Right cardiac atrium (tissue), 5 donors: ENCODE measurements at regions not wholly inside any gene's neighbourhood (a gene's known extent, or its start where the extent isn't known, plus 50 kb on each side); places are given as distances from the start of the nearest gene placed in this dataset.

Source experiments
- ATAC-seq, 2 donors: fragments of 200-7000 bp; cut with Tn5 transposase; one replicate each; pipeline versions ENCODE4 v1.8.0 to v1.9.1; 2020; ENCODE audit warnings: moderate library complexity in 2 of 2, mild to moderate bottlenecking in 1 of 2
- DNase-seq, 3 donors: peaks; one replicate each; pipeline ENCODE4 v3.0.0-alpha.2; 2020
- H3K27ac ChIP-seq: one replicate; pipeline ENCODE4 v1.5.1; 2013; ENCODE audit warnings: mild to moderate bottlenecking, low read length, control low read depth, moderate library complexity
- H3K27me3 ChIP-seq: one replicate; pipeline ENCODE4 v1.6.1; 2013; ENCODE audit not compliant: control insufficient read depth, insufficient read depth
- H3K4me1 ChIP-seq: one replicate; pipeline ENCODE4 v1.6.1; 2013; ENCODE audit warnings: low read length; ENCODE audit not compliant: control insufficient read depth, insufficient read depth
- H3K4me3 ChIP-seq: one replicate; pipeline ENCODE4 v1.5.1; 2013; ENCODE audit warnings: low read length, control low read depth
- H3K9me3 ChIP-seq: one replicate; pipeline ENCODE4 v1.6.1; 2013; ENCODE audit warnings: low read length; ENCODE audit not compliant: control insufficient read depth
- WGBS: extraction: QIAGEN DNeasy Blood & Tissue Kit; methylation state at CpG from one replicate; pipeline ENCODE4 v1.1.7; 2013; 5-methylcytosine and 5-hydroxymethylcytosine counted together
- intact Hi-C, 4 donors: fragments of 100-400 bp; cut with DNase I; formaldehyde crosslinking; loops; one replicate each; pipeline versions ENCODE4 v1.11.0 to v1.14.0; 2022 to 2023
- donor health status: healthy with polysubstance abuse.
- donor health status: DM: no; HTN: yes; CAD: no.
- donor health status: DM: no; HTN: no; CAD: no.
- donor health status: DM: no; HTN: yes; CAD: no; lungs with severe emphysema.
- donor health status: DM: yes; HTN: yes; CAD: no.

GRCh38 chr5:17893026-17893635 is 258.9 kb downstream of the TAF11L14 start:
- no peak overlapping the region for H3K4me3 ChIP-seq
- intact Hi-C loops = no loop called here
- 88% methylated on average over 3 of the region's 3 CpGs for WGBS
- no peaks in the 10 kb centered on the region for H3K27me3 ChIP-seq
- ATAC-seq (no peak), DNase-seq (no peak)
- H3K9me3 ChIP-seq = peaks cover 8% of the 10 kb centered on the region
- no peaks in the 10 kb centered on the region for H3K4me1 ChIP-seq
- no peak overlapping the region for H3K27ac ChIP-seq

- H3K27me3 ChIP-seq = no peaks in the 10 kb centered on the region
- no peak overlapping the region for H3K27ac ChIP-seq
- no peak for DNase-seq
- peaks cover 8% of the 10 kb centered on the region for H3K9me3 ChIP-seq
- no peak for ATAC-seq
- no peaks in the 10 kb centered on the region for H3K4me1 ChIP-seq
- intact Hi-C loops = no loop called here
- H3K4me3 ChIP-seq = no peak overlapping the region
- 78% methylated on average over 4 of the region's 4 CpGs for WGBS
Observed at GRCh38 chr5:17895288-17896033, 261.2 kb downstream of the TAF11L14 start.

- DNase-seq (no peak), ATAC-seq (no peak)
- WGBS = 43% methylated on average over 2 of the region's 2 CpGs
Observed at GRCh38 chr5:17896605-17897004, 262.3 kb downstream of the TAF11L14 start.

GRCh38 chr5:17897776-17898175 is 263.5 kb downstream of the TAF11L14 start:
- no peaks in the 10 kb centered on the region for H3K27me3 ChIP-seq
- H3K4me3 ChIP-seq = no peak overlapping the region
- no peak for ATAC-seq
- no peaks in the 10 kb centered on the region for H3K4me1 ChIP-seq
- DNase-seq = no peak
- 60% methylated on average over 4 of the region's 4 CpGs for WGBS
- intact Hi-C loops = no loop called here
- no peak overlapping the region for H3K27ac ChIP-seq
- peaks cover 6% of the 10 kb centered on the region for H3K9me3 ChIP-seq

More at GRCh38 chr5:17896605-17897004, 262.3 kb downstream of the TAF11L14 start:
- H3K4me3 ChIP-seq = no peak overlapping the region
- H3K9me3 ChIP-seq = peaks cover 8% of the 10 kb centered on the region
- no peak overlapping the region for H3K27ac ChIP-seq
- no peaks in the 10 kb centered on the region for H3K27me3 ChIP-seq
- H3K4me1 ChIP-seq = no peaks in the 10 kb centered on the region
- intact Hi-C loops = no loop called here

- no peak for DNase-seq
- no peak overlapping the region for H3K27ac ChIP-seq
- intact Hi-C loops = no loop called here
- ATAC-seq = no peak
- H3K27me3 ChIP-seq = no peaks in the 10 kb centered on the region
- H3K9me3 ChIP-seq = peaks cover 6% of the 10 kb centered on the region
- 47% methylated on average over 2 of the region's 2 CpGs for WGBS
- H3K4me1 ChIP-seq = no peaks in the 10 kb centered on the region
- no peak overlapping the region for H3K4me3 ChIP-seq
Observed at GRCh38 chr5:17898766-17899165, 264.5 kb downstream of the TAF11L14 start.

- ATAC-seq (no peak), DNase-seq (no peak)
- Histone ChIP-seq H3K27me3 (no peaks in the 10 kb centered on the region), H3K4me1 (no peaks in the 10 kb centered on the region), H3K27ac (no peak overlapping the region), H3K9me3 (peaks cover 8% of the 10 kb centered on the region), H3K4me3 (no peak overlapping the region)
- WGBS = 65% methylated on average over 2 of the region's 2 CpGs
- intact Hi-C loops = no loop called here
Observed at GRCh38 chr5:17907094-17907493, 272.8 kb downstream of the TAF11L14 start.

GRCh38 chr5:17910318-17910717 is 276.1 kb downstream of the TAF11L14 start:
- intact Hi-C loops = no loop called here
- no peak for DNase-seq

GRCh38 chr5:17912794-17913193 is 278.5 kb downstream of the TAF11L14 start:
- Histone ChIP-seq H3K27me3 (no peaks in the 10 kb centered on the region), H3K9me3 (peaks cover 3% of the 10 kb centered on the region), H3K4me1 (no peaks in the 10 kb centered on the region), H3K27ac (no peak overlapping the region), H3K4me3 (no peak overlapping the region)
- 82% methylated on average over 3 of the region's 3 CpGs for WGBS
- ATAC-seq (no peak), DNase-seq (no peak)
- intact Hi-C loops = no loop called here

More at GRCh38 chr5:17910318-17910717, 276.1 kb downstream of the TAF11L14 start:
- no peak for ATAC-seq
- Histone ChIP-seq H3K9me3 (peaks cover 8% of the 10 kb centered on the region), H3K4me1 (no peaks in the 10 kb centered on the region), H3K4me3 (no peak overlapping the region), H3K27ac (no peak overlapping the region), H3K27me3 (no peaks in the 10 kb centered on the region)

- Histone ChIP-seq H3K27ac (no peak overlapping the region), H3K27me3 (no peaks in the 10 kb centered on the region), H3K9me3 (no peaks in the 10 kb centered on the region), H3K4me1 (no peaks in the 10 kb centered on the region), H3K4me3 (no peak overlapping the region)
- intact Hi-C loops = no loop called here
- WGBS = 55% methylated on average over 6 of the region's 6 CpGs
- ATAC-seq (no peak), DNase-seq (no peak)
Observed at GRCh38 chr5:17916446-17916845, 282.2 kb downstream of the TAF11L14 start.

GRCh38 chr5:17917465-17917864 is 283.2 kb downstream of the TAF11L14 start:
- no peak overlapping the region for H3K27ac ChIP-seq
- H3K4me3 ChIP-seq = no peak overlapping the region
- intact Hi-C loops = no loop called here
- no peak for ATAC-seq
- H3K4me1 ChIP-seq = no peaks in the 10 kb centered on the region
- no peak for DNase-seq
- no peaks in the 10 kb centered on the region for H3K27me3 ChIP-seq
- H3K9me3 ChIP-seq = no peaks in the 10 kb centered on the region

- H3K4me1 ChIP-seq = no peaks in the 10 kb centered on the region
- no peaks in the 10 kb centered on the region for H3K9me3 ChIP-seq
- intact Hi-C loops = no loop called here
- WGBS = 34% methylated on average over 2 of the region's 2 CpGs
- no peak for ATAC-seq
- no peak overlapping the region for H3K4me3 ChIP-seq
- H3K27ac ChIP-seq = no peak overlapping the region
- no peak for DNase-seq
- no peaks in the 10 kb centered on the region for H3K27me3 ChIP-seq
Observed at GRCh38 chr5:17918373-17919104, 284.3 kb downstream of the TAF11L14 start.
